ENCODE measurements at regions not wholly inside any gene's neighbourhood (a gene's known extent, or its start where the extent isn't known, plus 50 kb on each side); places are given as distances from the start of the nearest gene placed in this dataset.

DNA sequence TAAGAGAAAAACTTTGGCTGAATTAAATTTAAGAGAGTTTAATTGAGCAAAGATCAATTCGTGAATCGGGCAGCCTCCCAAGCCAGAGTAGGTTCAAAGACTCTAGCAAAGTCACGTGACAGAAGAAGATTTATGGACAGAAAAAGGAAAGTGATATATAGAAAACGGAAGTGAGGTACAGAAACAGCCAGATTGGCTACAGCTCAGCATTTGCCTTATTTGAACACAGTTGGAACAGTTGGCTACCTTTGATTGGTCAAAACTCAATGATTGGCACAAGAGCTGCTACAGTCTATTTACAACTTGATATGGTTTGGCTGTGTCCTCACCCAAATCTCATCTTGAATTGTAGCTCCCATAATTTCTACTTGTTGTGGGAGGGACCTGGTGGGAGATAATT is 102.6 kb downstream of the PLG start:
- no TSS peak for BruUV-seq (replicated peaks)

DNA sequence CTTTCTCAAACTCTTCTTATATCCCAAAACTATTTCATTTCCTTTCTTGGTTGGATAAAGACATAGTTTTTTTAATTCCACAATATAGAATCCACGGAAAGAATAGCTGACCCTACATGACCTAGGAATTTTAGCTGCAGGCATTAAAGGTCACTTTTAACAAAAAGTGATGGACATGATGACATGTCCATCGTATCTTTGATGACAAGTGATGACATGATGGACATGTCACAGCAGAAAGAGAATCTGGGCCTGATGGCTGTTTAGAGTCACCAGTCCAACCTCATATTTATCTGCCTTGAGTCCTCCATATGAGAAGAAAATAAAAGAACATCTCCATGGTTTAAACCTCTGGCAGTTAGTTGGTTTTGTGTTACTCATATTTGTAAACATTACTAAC is 106.2 kb downstream of the PLG start:
- BruUV-seq (replicated peaks): no TSS peak
- TF ChIP-seq, protein P1, sequence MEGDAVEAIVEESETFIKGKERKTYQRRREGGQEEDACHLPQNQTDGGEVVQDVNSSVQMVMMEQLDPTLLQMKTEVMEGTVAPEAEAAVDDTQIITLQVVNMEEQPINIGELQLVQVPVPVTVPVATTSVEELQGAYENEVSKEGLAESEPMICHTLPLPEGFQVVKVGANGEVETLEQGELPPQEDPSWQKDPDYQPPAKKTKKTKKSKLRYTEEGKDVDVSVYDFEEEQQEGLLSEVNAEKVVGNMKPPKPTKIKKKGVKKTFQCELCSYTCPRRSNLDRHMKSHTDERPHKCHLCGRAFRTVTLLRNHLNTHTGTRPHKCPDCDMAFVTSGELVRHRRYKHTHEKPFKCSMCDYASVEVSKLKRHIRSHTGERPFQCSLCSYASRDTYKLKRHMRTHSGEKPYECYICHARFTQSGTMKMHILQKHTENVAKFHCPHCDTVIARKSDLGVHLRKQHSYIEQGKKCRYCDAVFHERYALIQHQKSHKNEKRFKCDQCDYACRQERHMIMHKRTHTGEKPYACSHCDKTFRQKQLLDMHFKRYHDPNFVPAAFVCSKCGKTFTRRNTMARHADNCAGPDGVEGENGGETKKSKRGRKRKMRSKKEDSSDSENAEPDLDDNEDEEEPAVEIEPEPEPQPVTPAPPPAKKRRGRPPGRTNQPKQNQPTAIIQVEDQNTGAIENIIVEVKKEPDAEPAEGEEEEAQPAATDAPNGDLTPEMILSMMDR (IDR thresholded peaks at IDR 0.05; ENCODE audit: unreplicated experiment): no peak
- peaks cover 3% of the 10 kb centered on the region for H3K9me3 Mint-ChIP-seq (ENCODE audit: low read depth, unreplicated experiment)
- H3K4me3 Mint-ChIP-seq (ENCODE audit: low read depth, unreplicated experiment): no peak overlapping the region
- no peaks in the 10 kb centered on the region for H3K27me3 Mint-ChIP-seq (ENCODE audit: unreplicated experiment)
- intact Hi-C loops (cut with micrococcal nuclease; ENCODE audit: unreplicated experiment): no loop called here
- CTCF ChIA-PET: no interaction called here
- peaks cover 41% of the 10 kb centered on the region for H3K4me1 Mint-ChIP-seq (ENCODE audit: low read depth, unreplicated experiment)
- peaks cover 5% of the 10 kb centered on the region for H3K36me3 Mint-ChIP-seq (ENCODE audit: insufficient read depth, unreplicated experiment)
- H3K27ac Mint-ChIP-seq (ENCODE audit: unreplicated experiment): no peak overlapping the region
- DNase-seq: no peak

More for the DNA sequence above, 102.6 kb downstream of the PLG start:
- CTCF ChIA-PET: interaction anchor here (1.2 kb wide), 1 partner anchor 11 kb away, joined by 3 read pairs; no protein-coding TSS in a partner anchor
- no peak overlapping the region for H3K4me3 Mint-ChIP-seq (ENCODE audit: low read depth, unreplicated experiment)
- peaks cover 3% of the 10 kb centered on the region for H3K9me3 Mint-ChIP-seq (ENCODE audit: low read depth, unreplicated experiment)
- H3K4me1 Mint-ChIP-seq (ENCODE audit: low read depth, unreplicated experiment): peaks cover 9% of the 10 kb centered on the region
- no peak overlapping the region for H3K27ac Mint-ChIP-seq (ENCODE audit: unreplicated experiment)
- intact Hi-C loops (cut with micrococcal nuclease; ENCODE audit: unreplicated experiment): no loop called here
- no peaks in the 10 kb centered on the region for H3K27me3 Mint-ChIP-seq (ENCODE audit: unreplicated experiment)
- DNase-seq: no peak
- TF ChIP-seq, protein P1 (IDR thresholded peaks at IDR 0.05; ENCODE audit: unreplicated experiment): no peak
- no peaks in the 10 kb centered on the region for H3K36me3 Mint-ChIP-seq (ENCODE audit: insufficient read depth, unreplicated experiment)

DNA sequence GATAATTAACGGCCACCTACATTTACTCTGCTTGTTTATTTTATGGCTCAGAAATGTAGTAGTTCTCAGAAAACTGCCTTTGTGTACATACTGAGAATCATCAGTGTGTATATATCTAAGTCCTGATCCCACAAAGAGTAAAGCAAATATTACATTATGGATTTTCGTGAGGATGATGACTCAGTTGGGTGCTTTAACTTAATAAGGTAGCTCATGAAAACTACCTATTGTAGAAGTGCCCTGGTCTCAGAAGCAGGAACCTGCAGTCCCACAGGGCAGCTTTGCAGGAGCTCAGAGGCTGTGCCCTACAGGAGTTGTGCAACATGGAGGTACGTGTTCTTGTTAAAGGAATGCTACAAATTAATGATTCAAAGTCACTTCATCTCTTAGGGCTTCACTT is 108.2 kb downstream of the PLG start:
- peak; percentile 66 for DNase-seq
- H3K4me3 Mint-ChIP-seq (ENCODE audit: low read depth, unreplicated experiment): peak overlapping the region; percentile 34
- TF ChIP-seq, protein P1 (IDR thresholded peaks at IDR 0.05; ENCODE audit: unreplicated experiment): no peak
- H3K27ac Mint-ChIP-seq (ENCODE audit: unreplicated experiment): peak overlapping the region; percentile 69
- CTCF ChIA-PET: interaction anchor here (0.7 to 1.7 kb wide), 5 partner anchors 18 to 1956 kb away, joined by 3 to 11 read pairs (median 6); partner anchors contain the start of gene MAP3K4
- H3K27me3 Mint-ChIP-seq (ENCODE audit: unreplicated experiment): no peaks in the 10 kb centered on the region
- intact Hi-C loops (cut with micrococcal nuclease; ENCODE audit: unreplicated experiment): loop anchor here (2.0 kb wide), 1 partner anchor 55 kb away; no protein-coding TSS in a partner anchor
- peaks cover 5% of the 10 kb centered on the region for H3K36me3 Mint-ChIP-seq (ENCODE audit: insufficient read depth, unreplicated experiment)
- BruUV-seq (replicated peaks): no TSS peak
- H3K4me1 Mint-ChIP-seq (ENCODE audit: low read depth, unreplicated experiment): peaks cover 42% of the 10 kb centered on the region
- no peaks in the 10 kb centered on the region for H3K9me3 Mint-ChIP-seq (ENCODE audit: low read depth, unreplicated experiment)

DNA sequence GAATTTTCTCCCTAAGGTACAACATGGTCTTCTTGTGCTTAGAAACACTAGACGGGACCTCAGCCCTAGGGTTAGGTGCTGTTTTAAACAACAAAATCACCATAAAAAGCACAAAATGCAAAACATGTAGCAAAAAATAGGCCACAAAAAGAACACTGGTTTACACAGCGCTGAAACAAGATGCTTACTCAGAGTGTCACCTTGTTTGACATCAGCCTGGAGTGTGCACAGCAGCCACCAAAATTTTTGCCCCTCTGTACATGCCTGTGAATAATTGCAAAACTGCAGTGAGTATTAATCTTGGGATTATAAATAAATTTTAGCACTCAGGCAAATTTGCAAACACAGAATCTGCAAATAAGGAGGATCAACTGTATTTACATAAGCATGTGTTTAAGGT is 110.1 kb downstream of the PLG start:
- intact Hi-C loops (cut with micrococcal nuclease; ENCODE audit: unreplicated experiment): no loop called here
- BruUV-seq (replicated peaks): no TSS peak
- TF ChIP-seq, protein P1 (IDR thresholded peaks at IDR 0.05; ENCODE audit: unreplicated experiment): no peak
- Mint-ChIP-seq H3K9me3 (ENCODE audit: low read depth, unreplicated experiment) (no peaks in the 10 kb centered on the region), H3K27ac (ENCODE audit: unreplicated experiment) (no peak overlapping the region), H3K36me3 (ENCODE audit: insufficient read depth, unreplicated experiment) (peaks cover 5% of the 10 kb centered on the region), H3K4me1 (ENCODE audit: low read depth, unreplicated experiment) (peaks cover 42% of the 10 kb centered on the region), H3K27me3 (ENCODE audit: unreplicated experiment) (no peaks in the 10 kb centered on the region), H3K4me3 (ENCODE audit: low read depth, unreplicated experiment) (no peak overlapping the region)
- CTCF ChIA-PET: interaction anchor here (0.9 kb wide), 1 partner anchor 21 kb away, joined by 3 read pairs; no protein-coding TSS in a partner anchor
- no peak for DNase-seq
